ENCODE measurements at regions not wholly inside any gene's neighbourhood (a gene's known extent, or its start where the extent isn't known, plus 50 kb on each side); places are given as distances from the start of the nearest gene placed in this dataset.

DNA sequence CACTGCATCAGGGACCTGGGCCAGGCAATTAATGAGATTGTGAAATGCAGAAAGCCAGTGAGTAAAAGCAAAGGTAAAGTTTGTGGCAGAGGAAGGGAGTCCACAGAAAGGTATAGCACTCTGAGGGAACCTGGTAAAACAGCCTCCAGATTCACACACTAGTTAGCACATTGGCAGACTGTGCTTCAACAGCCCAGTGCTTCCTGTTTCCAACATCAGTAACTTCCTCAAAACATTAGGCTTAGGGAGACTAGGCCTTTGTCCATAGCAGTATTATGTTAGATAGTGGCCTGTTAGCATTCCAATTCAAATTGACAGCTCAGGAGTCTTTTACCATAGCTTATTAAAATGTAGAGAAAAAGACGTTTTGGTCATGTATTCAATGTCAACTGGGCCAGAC, 582.6 kb upstream of the ACTRT1 start:
- TF ChIP-seq L3MBTL2 (conservative IDR thresholded peaks at IDR 0.05) (no peak), ZNF384 (IDR thresholded peaks at IDR 0.05) (no peak), BHLHE40 (IDR thresholded peaks at IDR 0.05; ENCODE audit: borderline replicate concordance) (no peak)

Data from HEK293T (cell line).